ENCODE measurements at regions not wholly inside any gene's neighbourhood (a gene's known extent, or its start where the extent isn't known, plus 50 kb on each side); places are given as distances from the start of the nearest gene placed in this dataset.

DNA sequence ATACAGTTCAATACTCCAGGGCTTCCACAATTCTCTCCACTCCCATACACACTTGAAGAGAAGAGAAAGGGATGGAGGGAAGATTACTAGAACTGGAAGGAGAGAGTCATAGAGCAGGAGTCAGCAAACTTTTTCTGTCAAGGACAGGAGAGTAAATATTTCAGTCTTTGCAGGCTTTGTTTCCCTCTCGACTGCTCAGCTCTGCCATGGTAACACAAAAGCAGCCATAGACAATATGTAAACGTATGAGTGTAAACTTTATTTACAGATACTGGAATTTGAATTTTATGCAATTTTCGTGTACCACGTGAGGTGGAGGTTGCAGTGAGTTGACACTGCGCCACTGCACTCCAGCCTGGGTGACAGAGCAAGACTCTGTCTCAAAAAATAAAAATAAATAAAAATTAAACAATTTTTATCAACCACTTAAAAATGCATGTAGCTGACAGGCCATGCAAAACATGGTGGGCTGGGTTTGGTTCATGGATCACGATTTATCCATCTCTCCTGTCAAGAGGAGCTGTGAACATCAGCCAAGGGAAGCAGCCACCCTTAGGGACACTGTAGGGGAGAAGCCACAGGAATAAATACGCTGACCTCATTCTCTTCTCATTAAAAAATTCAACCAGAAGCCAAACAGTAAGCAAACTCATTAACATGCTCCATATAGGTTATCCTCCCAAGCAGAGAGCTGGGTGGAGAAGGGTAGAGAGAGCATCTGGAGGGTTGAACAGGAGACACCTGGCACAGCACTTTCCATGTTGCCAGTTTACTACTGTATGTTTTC is 266.4 kb upstream of the FN1 start (continued):
- TF ChIP-seq RFX3 (CRISPR knock-in tag; IDR thresholded peaks at IDR 0.05) (peak; percentile 54; the same call in 1 of the 2 replicates), FOXJ3 (CRISPR knock-in tag; IDR thresholded peaks at IDR 0.05; ENCODE audit: borderline replicate concordance) (peak; percentile 70; the same call in 1 of the 2 replicates), ZNF274 (CRISPR knock-in tag; IDR thresholded peaks at IDR 0.05) (no peak), FOXK1 (CRISPR knock-in tag; IDR thresholded peaks at IDR 0.05; ENCODE audit: borderline replicate concordance, low read depth) (peak; percentile 36; the same call in 1 of the 2 replicates), U2AF1 (optimal IDR thresholded peaks at IDR 0.05; ENCODE audit: low read depth, low read length) (no peak), MIER3 (CRISPR knock-in tag; IDR thresholded peaks at IDR 0.05; ENCODE audit: borderline replicate concordance) (0 out of 2 replicates have a peak, but pooled peaks have one; percentile 27), ZNF614 (CRISPR knock-in tag; IDR thresholded peaks at IDR 0.05; ENCODE audit: borderline replicate concordance) (0 out of 2 replicates have a peak, but pooled peaks have one; percentile 23), HDAC2 (CRISPR knock-in tag; IDR thresholded peaks at IDR 0.05) (peak; percentile 58; the same call in 1 of the 2 replicates)
- TF ChIP-seq, protein P1, sequence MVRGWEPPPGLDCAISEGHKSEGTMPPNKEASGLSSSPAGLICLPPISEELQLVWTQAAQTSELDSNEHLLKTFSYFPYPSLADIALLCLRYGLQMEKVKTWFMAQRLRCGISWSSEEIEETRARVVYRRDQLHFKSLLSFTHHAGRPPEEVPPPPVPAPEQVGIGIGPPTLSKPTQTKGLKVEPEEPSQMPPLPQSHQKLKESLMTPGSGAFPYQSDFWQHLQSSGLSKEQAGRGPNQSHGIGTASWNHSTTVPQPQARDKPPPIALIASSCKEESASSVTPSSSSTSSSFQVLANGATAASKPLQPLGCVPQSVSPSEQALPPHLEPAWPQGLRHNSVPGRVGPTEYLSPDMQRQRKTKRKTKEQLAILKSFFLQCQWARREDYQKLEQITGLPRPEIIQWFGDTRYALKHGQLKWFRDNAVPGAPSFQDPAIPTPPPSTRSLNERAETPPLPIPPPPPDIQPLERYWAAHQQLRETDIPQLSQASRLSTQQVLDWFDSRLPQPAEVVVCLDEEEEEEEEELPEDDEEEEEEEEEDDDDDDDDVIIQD (CRISPR knock-in tag; IDR thresholded peaks at IDR 0.05; ENCODE audit: low read depth) = peak; percentile 91
- TF ChIP-seq, protein P2, sequence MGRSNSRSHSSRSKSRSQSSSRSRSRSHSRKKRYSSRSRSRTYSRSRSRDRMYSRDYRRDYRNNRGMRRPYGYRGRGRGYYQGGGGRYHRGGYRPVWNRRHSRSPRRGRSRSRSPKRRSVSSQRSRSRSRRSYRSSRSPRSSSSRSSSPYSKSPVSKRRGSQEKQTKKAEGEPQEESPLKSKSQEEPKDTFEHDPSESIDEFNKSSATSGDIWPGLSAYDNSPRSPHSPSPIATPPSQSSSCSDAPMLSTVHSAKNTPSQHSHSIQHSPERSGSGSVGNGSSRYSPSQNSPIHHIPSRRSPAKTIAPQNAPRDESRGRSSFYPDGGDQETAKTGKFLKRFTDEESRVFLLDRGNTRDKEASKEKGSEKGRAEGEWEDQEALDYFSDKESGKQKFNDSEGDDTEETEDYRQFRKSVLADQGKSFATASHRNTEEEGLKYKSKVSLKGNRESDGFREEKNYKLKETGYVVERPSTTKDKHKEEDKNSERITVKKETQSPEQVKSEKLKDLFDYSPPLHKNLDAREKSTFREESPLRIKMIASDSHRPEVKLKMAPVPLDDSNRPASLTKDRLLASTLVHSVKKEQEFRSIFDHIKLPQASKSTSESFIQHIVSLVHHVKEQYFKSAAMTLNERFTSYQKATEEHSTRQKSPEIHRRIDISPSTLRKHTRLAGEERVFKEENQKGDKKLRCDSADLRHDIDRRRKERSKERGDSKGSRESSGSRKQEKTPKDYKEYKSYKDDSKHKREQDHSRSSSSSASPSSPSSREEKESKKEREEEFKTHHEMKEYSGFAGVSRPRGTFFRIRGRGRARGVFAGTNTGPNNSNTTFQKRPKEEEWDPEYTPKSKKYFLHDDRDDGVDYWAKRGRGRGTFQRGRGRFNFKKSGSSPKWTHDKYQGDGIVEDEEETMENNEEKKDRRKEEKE (IDR thresholded peaks at IDR 0.05) = no peak

All from HepG2 (cell line).